Neural crest cell (in vitro differentiated cells): ENCODE measurements at regions not wholly inside any gene's neighbourhood (a gene's known extent, or its start where the extent isn't known, plus 50 kb on each side); places are given as distances from the start of the nearest gene placed in this dataset.

Source experiments
- DNase-seq: peaks from one replicate; pipeline ENCODE4 v3.0.0; 2021; ENCODE audit warnings: low read depth, mixed read lengths, low spot score
- H3K27ac Mint-ChIP-seq: one replicate; pipeline ENCODE4 v1.8.0; 2021; ENCODE audit warnings: mild to moderate bottlenecking, mixed read lengths; ENCODE audit not compliant: unreplicated experiment
- H3K27me3 Mint-ChIP-seq: 2 replicates; pipeline ENCODE4 v1.8.0; 2021; ENCODE audit warnings: low read depth, mild to moderate bottlenecking, mixed read lengths
- H3K36me3 Mint-ChIP-seq: 2 replicates; pipeline ENCODE4 v1.8.0; 2021; ENCODE audit warnings: low read depth, mild to moderate bottlenecking, mixed read lengths
- H3K4me1 Mint-ChIP-seq: 2 replicates; pipeline ENCODE4 v1.8.0; 2021; ENCODE audit warnings: mixed read lengths
- H3K4me3 Mint-ChIP-seq: one replicate; pipeline ENCODE4 v1.8.0; 2021; ENCODE audit warnings: mild to moderate bottlenecking, mixed read lengths
- H3K9me3 Mint-ChIP-seq: 2 replicates; pipeline ENCODE4 v1.8.0; 2021; ENCODE audit warnings: mixed read lengths
- TF ChIP-seq, protein P1 (sequence below): fragments of 200-600 bp; sonication (generic); conservative IDR thresholded peaks from 2 replicates; pipeline ENCODE4 v1.5.0; 2021; ENCODE audit warnings: antibody characterized with exemption, mild to moderate bottlenecking

DNA sequence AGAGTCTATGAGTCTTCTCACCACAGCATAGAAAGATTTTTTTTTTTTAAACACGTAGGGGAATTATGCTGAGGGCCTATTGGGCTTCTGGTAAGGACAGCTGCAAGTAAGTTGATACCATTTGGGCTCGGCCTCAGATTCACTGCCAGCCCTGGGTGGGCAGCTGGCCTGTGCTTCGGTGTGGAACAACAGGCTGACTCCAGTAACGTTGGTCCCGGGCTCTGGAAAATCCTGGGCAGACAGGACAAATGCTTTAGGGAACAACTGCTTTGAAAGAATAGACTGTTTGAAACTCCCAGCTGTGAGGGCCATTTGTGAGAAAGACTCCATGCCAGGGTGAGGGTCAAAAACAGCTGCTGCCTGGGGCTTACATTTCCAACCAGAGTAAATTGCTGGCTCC is 366.5 kb downstream of the QKI start:
- peak; percentile 16 for DNase-seq
- Mint-ChIP-seq H3K4me1 (peaks cover 35% of the 10 kb centered on the region), H3K36me3 (no peaks in the 10 kb centered on the region), H3K27ac (no peak overlapping the region), H3K4me3 (no peak overlapping the region), H3K27me3 (no peaks in the 10 kb centered on the region), H3K9me3 (peaks cover 3% of the 10 kb centered on the region)
- TF ChIP-seq, protein P1, sequence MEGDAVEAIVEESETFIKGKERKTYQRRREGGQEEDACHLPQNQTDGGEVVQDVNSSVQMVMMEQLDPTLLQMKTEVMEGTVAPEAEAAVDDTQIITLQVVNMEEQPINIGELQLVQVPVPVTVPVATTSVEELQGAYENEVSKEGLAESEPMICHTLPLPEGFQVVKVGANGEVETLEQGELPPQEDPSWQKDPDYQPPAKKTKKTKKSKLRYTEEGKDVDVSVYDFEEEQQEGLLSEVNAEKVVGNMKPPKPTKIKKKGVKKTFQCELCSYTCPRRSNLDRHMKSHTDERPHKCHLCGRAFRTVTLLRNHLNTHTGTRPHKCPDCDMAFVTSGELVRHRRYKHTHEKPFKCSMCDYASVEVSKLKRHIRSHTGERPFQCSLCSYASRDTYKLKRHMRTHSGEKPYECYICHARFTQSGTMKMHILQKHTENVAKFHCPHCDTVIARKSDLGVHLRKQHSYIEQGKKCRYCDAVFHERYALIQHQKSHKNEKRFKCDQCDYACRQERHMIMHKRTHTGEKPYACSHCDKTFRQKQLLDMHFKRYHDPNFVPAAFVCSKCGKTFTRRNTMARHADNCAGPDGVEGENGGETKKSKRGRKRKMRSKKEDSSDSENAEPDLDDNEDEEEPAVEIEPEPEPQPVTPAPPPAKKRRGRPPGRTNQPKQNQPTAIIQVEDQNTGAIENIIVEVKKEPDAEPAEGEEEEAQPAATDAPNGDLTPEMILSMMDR, result no peak

DNA sequence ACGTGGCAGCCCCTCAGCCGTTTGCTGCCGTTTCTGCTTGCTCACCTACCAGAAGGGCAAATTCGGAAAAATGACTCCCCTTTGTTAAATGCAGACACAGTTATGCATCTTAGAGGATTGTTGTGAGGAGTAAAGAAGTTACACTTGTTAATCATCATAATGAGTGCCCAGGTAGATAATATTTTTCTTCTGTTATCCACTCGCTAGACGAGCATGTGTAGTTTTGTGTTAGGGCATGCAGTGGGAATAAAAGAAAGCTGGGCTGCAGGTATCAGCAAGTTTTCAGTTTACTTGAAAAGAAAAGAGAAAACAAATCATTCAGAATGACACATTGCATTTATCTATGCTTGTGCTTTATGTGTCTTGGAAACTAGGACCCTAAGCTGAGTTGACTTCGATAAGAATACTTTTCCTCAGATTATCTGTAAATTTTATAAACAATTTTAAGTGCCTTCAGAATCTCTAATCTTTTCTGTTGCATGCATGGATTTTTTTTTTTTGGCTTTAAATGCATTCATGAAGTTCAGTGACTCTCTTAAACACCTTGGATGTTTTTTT is 365.3 kb downstream of the QKI start:
- no peak for DNase-seq
- no peaks in the 10 kb centered on the region for H3K27me3 Mint-ChIP-seq
- no peak overlapping the region for H3K4me3 Mint-ChIP-seq
- H3K9me3 Mint-ChIP-seq, result peaks cover 3% of the 10 kb centered on the region
- no peak overlapping the region for H3K27ac Mint-ChIP-seq
- peaks cover 37% of the 10 kb centered on the region for H3K4me1 Mint-ChIP-seq
- H3K36me3 Mint-ChIP-seq, result no peaks in the 10 kb centered on the region
- TF ChIP-seq, protein P1, result no peak

DNA sequence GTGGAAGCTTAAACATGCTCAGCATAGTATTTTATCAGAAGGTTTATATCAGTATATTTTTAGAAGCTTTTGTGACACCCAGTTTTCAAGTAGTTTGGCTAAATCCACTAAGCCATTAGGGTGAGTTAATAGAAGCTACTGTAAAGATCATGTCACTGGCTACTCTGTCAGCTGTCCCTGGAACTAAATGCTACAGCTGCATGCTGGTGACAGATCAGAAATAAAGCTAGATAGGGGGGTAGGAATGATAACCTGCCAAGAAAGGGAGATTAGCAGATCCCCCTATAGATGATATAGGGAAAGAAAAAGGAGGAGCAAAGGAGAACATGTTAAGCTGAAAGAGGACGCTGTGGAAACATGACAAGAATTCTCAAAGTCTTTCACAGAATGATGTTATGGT is 363.2 kb downstream of the QKI start:
- Mint-ChIP-seq H3K36me3 (no peaks in the 10 kb centered on the region), H3K27me3 (no peaks in the 10 kb centered on the region), H3K9me3 (peaks cover 6% of the 10 kb centered on the region), H3K27ac (no peak overlapping the region), H3K4me3 (no peak overlapping the region), H3K4me1 (peaks cover 31% of the 10 kb centered on the region)
- TF ChIP-seq, protein P1, result no peak
- DNase-seq, result no peak

DNA sequence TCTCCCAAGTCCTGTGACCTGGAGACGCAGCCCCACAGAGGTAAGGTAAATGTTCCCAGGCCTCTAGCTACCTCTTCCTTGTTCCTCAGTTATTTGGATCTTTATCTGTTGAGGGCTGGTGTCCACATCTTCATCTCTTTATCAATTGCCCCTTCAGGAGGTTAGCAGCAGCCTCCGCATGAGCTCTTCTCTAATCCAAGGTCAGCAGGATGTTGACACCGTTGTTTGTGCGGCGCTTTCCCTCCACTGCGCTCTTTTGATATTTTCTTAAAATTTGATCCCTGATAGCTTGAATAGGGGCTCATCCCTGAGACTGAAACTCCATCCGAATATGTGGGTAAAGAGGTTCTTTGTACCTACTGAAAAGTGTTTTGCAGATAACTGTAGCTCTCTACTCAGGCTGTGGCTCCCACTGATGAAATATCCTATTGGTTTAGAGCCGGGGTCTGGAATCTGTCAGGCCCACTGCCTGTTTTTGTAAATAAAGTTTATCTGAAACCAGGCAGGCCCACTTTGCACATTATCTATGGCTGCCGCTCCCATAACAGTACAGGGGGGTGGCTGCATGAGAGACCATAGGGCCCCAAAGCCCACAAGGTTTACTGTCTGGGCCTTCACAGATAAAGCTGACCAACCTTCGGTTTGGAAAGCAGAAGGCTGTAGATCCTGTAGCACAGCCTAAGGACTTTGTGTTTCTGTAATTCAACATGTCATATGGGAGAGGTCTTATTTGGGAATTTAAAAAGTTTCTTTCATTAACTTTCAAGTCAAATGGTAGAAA is 362.6 kb downstream of the QKI start:
- Mint-ChIP-seq H3K4me1 (peaks cover 26% of the 10 kb centered on the region), H3K27ac (no peak overlapping the region), H3K4me3 (no peak overlapping the region), H3K9me3 (peaks cover 5% of the 10 kb centered on the region), H3K27me3 (no peaks in the 10 kb centered on the region), H3K36me3 (no peaks in the 10 kb centered on the region)
- no peak for DNase-seq
- TF ChIP-seq, protein P1, result no peak

DNA sequence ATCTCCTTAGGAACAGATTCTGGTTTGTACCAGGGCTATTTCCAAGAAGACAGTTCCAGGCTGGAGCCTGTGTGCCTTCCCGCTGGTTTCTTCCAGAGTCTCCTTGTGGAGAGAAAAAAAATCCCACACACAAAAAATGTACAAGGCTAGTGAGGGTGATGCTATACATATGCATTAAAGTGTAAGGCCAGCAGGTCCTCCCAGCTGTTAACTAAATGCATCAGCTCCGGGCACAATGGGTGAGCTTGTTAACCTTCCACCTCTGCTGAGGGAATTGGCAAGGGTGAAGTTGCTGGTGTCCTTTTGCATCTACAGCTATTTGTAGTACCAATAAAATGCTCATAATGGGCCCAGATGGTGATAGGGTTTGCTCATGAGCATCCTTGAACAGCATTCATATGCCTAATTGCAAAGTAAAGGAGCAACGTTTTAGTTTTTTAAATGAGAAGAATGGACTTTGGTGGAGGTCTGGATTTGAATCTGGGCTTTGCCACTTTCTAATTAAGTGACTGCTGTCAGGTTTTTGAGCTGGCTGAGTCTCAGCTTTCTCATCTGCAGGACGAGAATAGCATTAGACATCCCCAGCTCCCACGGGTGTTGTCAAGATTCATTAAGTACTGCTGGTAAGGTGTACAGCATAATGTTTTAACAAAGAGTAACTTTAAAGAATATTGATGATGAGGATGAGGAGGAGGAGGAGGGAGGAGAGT is 361.8 kb downstream of the QKI start:
- Mint-ChIP-seq H3K9me3 (peaks cover 5% of the 10 kb centered on the region), H3K27ac (peak overlapping the region; percentile 53), H3K4me3 (no peak overlapping the region), H3K4me1 (peaks cover 23% of the 10 kb centered on the region), H3K27me3 (no peaks in the 10 kb centered on the region), H3K36me3 (no peaks in the 10 kb centered on the region)
- TF ChIP-seq, protein P1, result no peak
- DNase-seq, result no peak
